Muscle layer of duodenum (tissue), 2 donors: ENCODE measurements at regions not wholly inside any gene's neighbourhood (a gene's known extent, or its start where the extent isn't known, plus 50 kb on each side); places are given as distances from the start of the nearest gene placed in this dataset.
"Not testable (repeated sequence)": the region's sequence is repeated elsewhere in the genome, so short reads cannot be mapped to it uniquely, and the experiment has no call there.

Source experiments
- H3K27ac ChIP-seq: one replicate; pipeline ENCODE4 v1.7.0; 2013; ENCODE audit warnings: mild to moderate bottlenecking, low read length
- H3K27me3 ChIP-seq: one replicate; pipeline ENCODE4 v1.7.0; 2013; ENCODE audit warnings: low read depth, mild to moderate bottlenecking, control low read depth, low read length
- H3K36me3 ChIP-seq, 2 donors: one replicate each; pipeline ENCODE4 v1.7.0; 2013; ENCODE audit warnings: low read length in 2 of 2, control low read depth in 1 of 2, mild to moderate bottlenecking in 1 of 2; ENCODE audit not compliant: insufficient read depth in 2 of 2, control insufficient read depth in 1 of 2
- H3K4me1 ChIP-seq, 2 donors: one replicate each; pipeline ENCODE4 v1.7.0; 2013; ENCODE audit warnings: low read length in 2 of 2, mild to moderate bottlenecking in 2 of 2, control low read depth in 1 of 2, moderate library complexity in 1 of 2; ENCODE audit not compliant: insufficient read depth in 2 of 2, control insufficient read depth in 1 of 2
- H3K4me3 ChIP-seq, 2 donors: one replicate each; pipeline ENCODE4 v1.7.0; 2013; ENCODE audit warnings: low read length in 2 of 2, low read depth in 1 of 2, mild to moderate bottlenecking in 1 of 2
- H3K9me3 ChIP-seq, 2 donors: one replicate each; pipeline ENCODE4 v1.7.0; 2013; ENCODE audit warnings: low read length in 2 of 2, control low read depth in 1 of 2, mild to moderate bottlenecking in 1 of 2; ENCODE audit not compliant: control insufficient read depth in 1 of 2
- donor health status: healthy.

DNA sequence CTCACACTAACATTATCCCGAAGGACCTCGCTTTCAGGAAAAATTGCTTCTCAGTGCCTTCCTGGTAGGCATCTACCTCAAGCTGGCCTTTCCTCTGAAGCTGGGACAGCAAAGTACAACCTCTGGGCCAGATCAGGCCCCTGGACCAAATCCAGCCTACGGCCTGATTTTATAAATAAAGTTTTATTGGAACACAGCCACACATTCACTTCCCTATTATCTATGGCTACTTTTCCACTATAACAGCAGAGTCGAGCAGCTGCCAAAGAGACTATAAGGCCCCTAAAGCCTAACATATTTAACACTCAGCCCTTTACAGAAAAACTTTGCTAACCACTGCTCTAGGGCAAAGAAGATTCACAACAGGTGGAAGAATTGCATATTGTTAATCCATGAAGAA, 554.3 kb downstream of the NTRK3 start:
- no peaks in the 10 kb centered on the region for H3K9me3 ChIP-seq
- H3K36me3 ChIP-seq: no peaks in the 10 kb centered on the region

DNA sequence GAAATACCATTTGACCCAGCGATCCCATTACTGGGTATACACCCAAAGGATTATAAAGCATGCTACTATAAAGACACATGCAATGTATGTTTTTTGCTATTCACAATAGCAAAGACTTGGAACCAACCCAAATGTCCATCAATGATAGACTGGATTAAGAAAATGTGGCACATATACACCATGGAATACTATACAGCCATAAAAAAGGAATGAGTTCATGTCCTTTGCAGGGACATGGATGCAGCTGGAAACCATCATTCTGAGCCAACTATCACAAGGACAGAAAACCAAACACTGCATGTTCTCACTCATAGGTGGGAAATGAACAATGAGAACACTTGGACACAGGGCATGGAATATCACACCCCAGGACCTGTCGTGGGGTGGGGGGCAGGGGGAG, 558.1 kb downstream of the NTRK3 start:
- H3K4me1 ChIP-seq, H3K4me3 ChIP-seq, H3K9me3 ChIP-seq, H3K27me3 ChIP-seq, H3K27ac ChIP-seq, H3K36me3 ChIP-seq: not testable (repeated sequence)

More for the DNA sequence above, 554.3 kb downstream of the NTRK3 start:
- Histone ChIP-seq H3K27ac (no peak overlapping the region), H3K4me3 (no peak overlapping the region), H3K4me1 (no peaks in the 10 kb centered on the region), H3K27me3 (no peaks in the 10 kb centered on the region)

DNA sequence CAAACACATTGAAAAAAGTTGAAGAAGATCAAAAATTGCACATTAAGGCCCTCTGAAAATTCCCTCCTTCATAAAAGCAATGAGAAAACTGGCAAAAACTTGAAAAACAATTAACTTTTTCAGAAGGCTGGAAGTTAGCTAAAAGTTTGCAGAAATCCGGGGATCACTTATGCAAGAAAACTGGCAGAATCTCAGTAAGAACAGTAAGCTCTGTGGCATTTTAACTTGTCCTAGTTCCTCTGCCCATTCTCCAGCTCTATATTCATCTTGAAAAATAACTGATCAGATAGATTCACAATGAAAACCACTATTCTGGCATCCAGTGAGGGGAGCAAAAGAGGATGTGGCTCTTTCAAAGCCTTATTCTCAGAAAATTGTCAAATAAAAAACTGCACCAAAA, 566.8 kb downstream of the NTRK3 start:
- Histone ChIP-seq H3K36me3 (no peaks in the 10 kb centered on the region), H3K9me3 (no peaks in the 10 kb centered on the region), H3K27ac (no peak overlapping the region), H3K27me3 (no peaks in the 10 kb centered on the region), H3K4me1 (no peaks in the 10 kb centered on the region), H3K4me3 (no peak overlapping the region)

DNA sequence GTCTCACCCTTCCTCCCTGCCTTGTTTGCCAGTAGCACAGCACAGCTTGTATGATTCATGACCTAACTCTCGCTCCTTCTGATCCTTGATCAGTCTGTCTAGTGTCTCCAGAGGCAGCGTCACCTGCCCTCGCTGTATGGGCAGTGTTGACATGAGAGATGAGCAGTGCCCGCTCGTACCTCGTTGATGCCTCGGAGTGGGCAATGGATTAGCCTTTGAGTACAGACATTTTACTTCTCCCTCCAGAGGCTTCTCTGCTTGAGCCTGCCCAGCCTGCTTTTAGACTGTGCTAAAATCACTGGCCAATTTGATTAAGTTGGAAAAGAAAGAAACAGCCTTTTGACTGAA, 569.0 kb downstream of the NTRK3 start:
- H3K27ac ChIP-seq: no peak overlapping the region
- no peaks in the 10 kb centered on the region for H3K9me3 ChIP-seq
- H3K27me3 ChIP-seq: no peaks in the 10 kb centered on the region
- H3K36me3 ChIP-seq: no peaks in the 10 kb centered on the region
- H3K4me3 ChIP-seq: no peak overlapping the region
- no peaks in the 10 kb centered on the region for H3K4me1 ChIP-seq

DNA sequence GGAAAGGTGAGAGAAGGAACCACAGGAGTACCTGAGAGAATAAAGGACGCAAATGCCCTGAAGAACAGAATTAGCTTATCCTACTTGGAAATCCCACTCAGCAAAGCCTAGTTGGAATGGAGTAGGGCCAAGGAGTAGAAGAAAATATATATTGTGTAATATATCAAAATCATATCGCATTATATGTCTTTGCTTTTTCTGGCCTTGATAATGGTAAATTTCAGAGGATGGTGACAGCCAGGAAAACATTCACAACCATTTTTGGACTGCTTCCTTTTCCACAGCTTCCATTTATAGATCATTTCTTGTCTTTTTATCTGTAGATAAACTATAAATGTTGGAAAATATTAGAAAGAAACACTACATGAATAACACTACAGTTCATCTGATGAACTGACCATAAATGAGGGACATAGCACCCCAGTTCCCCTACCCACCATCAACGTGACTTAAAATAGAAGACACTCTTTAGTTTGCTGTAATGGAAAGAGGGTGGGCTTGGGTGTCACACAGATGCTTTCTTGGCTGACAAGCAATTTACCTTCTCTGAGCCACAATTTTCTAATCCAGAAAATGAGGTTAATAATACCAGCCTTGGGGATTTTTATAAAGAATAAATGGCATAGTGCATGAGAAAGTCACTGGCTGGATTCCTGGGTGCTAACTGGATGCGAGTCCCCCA, 569.6 kb downstream of the NTRK3 start:
- Histone ChIP-seq H3K27ac (no peak overlapping the region), H3K36me3 (no peaks in the 10 kb centered on the region), H3K4me3 (no peak overlapping the region), H3K4me1 (no peaks in the 10 kb centered on the region), H3K9me3 (no peaks in the 10 kb centered on the region), H3K27me3 (no peaks in the 10 kb centered on the region)

DNA sequence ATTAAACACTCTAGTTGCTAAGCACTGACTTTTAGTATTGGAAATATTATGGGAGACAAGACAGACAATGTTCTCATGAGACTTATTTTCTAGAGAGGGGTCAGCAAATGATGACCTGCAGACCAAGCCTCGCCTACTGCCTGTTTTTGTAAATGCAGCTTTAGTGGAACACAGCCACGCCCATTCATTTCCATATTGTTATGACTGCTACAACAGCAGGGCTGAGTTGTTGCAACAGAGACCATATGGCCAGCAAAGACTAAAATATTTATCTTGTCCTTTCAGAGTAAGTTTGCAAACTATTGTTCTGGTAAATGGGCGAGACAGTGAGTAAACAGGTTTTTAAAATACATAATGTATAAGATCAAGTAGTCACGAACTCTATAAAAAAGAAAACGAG, 570.2 kb downstream of the NTRK3 start:
- Histone ChIP-seq H3K9me3 (no peaks in the 10 kb centered on the region), H3K27me3 (no peaks in the 10 kb centered on the region), H3K4me1 (no peaks in the 10 kb centered on the region), H3K4me3 (no peak overlapping the region), H3K36me3 (no peaks in the 10 kb centered on the region), H3K27ac (no peak overlapping the region)

DNA sequence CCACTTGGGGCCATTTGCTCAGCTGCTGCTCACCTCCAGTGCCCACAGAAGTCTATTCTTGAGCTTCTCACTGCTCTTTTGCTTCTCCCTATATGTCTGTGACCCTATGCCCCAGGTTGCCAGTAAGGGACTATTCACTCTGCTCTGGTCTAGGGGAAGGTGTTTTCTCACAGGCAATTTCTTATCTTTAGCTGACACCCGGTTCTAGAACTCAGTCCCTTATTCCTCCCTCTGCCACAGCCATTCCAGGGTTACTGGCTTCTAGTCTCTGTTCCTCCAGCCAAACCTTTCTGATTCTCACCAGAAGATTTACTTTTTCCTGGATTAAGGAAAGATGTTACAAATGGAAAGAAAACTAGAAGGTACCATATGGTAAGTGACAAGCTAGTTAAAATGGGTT, 574.0 kb downstream of the NTRK3 start:
- no peak overlapping the region for H3K27ac ChIP-seq
- no peaks in the 10 kb centered on the region for H3K9me3 ChIP-seq
- H3K36me3 ChIP-seq: no peaks in the 10 kb centered on the region
- H3K27me3 ChIP-seq: no peaks in the 10 kb centered on the region
- H3K4me3 ChIP-seq: no peak overlapping the region
- H3K4me1 ChIP-seq: no peaks in the 10 kb centered on the region

DNA sequence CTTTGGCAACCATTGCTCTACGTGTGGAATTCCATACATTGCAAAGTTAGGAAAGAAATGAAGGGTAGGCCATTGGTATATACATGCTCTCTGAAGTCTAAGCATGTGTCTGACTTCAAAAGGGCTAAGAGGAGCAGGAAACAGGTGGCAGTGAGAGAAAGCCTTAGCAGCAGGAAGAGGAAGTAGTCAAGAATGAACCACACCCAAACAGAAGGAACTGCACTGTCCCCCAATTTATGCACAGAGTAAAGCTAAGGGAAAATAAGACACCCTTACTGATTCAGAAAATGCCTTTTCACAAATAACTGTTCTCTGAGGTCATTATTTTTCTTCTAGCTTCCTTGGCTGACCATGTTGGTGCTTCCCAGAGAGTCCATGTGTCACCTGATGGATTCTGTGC, 575.4 kb downstream of the NTRK3 start:
- Histone ChIP-seq H3K4me3 (no peak overlapping the region), H3K9me3 (no peaks in the 10 kb centered on the region)

DNA sequence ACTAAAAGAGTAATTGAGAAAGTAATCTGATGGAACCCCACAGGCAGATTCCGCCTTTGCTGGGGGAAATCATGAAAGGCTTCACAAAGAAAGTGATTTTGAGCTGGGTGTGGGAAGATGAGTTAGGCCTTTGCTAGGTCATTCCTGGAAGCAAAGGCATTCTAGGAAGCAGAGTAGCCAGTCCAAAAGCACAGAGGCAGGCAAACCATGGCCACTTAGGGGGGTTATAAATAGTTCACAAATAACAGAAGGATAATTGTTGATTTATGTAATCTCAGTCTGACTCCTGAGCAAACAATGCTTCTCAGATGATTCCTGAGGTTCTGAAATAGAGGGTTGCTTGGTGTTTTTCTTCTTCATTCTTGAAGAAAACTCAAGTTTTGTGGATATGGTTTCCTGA, 576.3 kb downstream of the NTRK3 start:
- H3K27ac ChIP-seq: no peak overlapping the region
- H3K4me3 ChIP-seq: no peak overlapping the region
- no peaks in the 10 kb centered on the region for H3K27me3 ChIP-seq
- H3K4me1 ChIP-seq: no peaks in the 10 kb centered on the region
- H3K36me3 ChIP-seq: no peaks in the 10 kb centered on the region
- no peaks in the 10 kb centered on the region for H3K9me3 ChIP-seq

More for the DNA sequence above, 575.4 kb downstream of the NTRK3 start:
- no peaks in the 10 kb centered on the region for H3K27me3 ChIP-seq
- no peak overlapping the region for H3K27ac ChIP-seq
- H3K4me1 ChIP-seq: no peaks in the 10 kb centered on the region
- no peaks in the 10 kb centered on the region for H3K36me3 ChIP-seq

DNA sequence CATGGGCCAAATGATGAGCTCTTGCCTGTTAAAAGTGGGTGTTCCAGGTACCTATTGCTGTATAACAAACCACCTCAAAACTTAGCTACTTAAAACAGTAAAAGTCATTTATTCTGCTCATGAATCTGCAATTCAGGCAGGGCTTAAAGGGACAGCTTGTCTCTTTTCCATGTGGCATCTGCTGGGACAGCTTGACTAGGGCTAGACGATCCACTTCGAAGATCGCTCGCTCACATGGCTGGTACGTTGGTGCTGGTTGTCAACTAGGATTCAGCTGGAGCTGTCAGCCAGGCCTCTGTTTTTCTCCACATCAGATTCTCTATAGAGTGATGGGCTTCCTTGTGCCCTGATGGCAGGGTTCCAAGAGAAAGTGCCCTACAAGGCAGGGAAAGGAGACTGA, 581.3 kb downstream of the NTRK3 start:
- Histone ChIP-seq H3K27ac (no peak overlapping the region), H3K27me3 (no peaks in the 10 kb centered on the region), H3K4me1 (no peaks in the 10 kb centered on the region)

DNA sequence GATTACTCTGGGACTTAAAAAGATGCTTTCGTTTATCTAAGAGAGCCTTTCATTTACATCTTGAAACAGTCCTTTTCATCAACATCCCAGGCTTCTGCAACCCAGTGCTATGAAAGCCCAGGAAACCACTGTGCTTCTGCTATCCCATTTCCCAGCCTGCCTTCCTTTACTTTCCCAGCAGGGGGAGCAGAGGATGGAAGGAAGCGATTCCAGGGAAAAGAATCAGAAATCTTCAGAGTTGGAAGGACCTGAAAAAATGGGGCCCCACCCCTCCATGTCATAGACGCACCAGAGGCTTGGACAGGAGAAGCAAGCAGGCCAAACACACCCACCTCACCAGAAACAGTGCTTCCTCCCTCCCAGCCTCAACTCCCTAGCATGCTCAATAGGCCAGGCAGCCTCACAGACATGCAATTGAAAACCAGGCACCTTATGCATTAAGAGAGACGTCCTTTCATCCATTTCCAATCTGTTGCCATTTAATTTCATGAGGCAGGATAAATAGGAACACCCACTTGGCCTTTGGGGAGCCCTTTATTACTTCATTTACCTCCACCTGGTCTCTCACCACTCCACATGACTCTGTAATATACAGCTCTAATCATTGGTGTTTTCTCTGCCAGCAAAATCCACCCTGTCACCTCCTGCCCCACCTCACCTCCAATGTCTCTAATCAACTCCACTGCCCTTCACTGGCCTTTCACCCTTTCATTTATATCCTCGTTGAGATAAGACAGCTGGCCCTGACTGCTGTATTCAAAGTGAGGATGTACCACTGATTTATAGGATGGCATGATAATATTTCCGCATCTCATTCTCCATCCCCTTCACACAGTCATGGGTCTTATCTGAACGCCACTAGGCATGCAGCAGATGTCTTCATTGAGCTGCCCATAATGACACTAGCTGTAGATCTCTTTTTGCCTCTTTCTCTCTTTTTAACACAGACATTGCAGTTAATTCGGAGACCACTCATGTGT, 583.9 kb downstream of the NTRK3 start:
- Histone ChIP-seq H3K4me1 (no peaks in the 10 kb centered on the region), H3K36me3 (no peaks in the 10 kb centered on the region), H3K27ac (no peak overlapping the region), H3K9me3 (no peaks in the 10 kb centered on the region), H3K27me3 (no peaks in the 10 kb centered on the region), H3K4me3 (no peak overlapping the region)

More for the DNA sequence above, 581.3 kb downstream of the NTRK3 start:
- H3K9me3 ChIP-seq: no peaks in the 10 kb centered on the region
- no peak overlapping the region for H3K4me3 ChIP-seq
- no peaks in the 10 kb centered on the region for H3K36me3 ChIP-seq
